ENCODE measurements at regions not wholly inside any gene's neighbourhood (a gene's known extent, or its start where the extent isn't known, plus 50 kb on each side); places are given as distances from the start of the nearest gene placed in this dataset.

DNA sequence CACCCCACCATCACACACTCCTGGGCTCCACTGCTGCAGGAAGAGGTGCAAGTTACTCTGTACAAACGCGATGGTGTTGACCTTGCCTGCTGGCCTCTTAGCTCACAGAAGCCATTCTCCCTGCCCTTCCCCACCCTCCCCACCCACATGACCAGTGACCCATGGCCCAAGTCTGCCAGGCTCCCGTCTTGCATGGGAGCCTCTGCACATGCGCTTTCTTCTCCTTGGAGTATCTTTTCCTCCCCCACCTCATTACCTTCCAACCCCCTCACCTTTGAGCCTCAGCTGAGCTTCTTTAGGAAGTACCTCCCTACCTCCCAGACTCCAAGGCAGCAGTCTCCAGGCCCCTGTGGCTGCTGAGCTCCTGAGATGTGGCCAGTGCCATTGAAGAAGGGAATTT, 337.7 kb upstream of the ZNF32 start:
- DNase-seq = no peak

GRCh38 chr10:43985941-43986340, 337.3 kb upstream of the ZNF32 start:
- no peaks in the 10 kb centered on the region for H3K27me3 ChIP-seq (replicated peaks in 1 of 7)
- WGBS, 5 donors = 88 to 96% (median 92%) methylated on average over 5 of the region's 5 CpGs
- intact Hi-C loops (cut with DNase I; ENCODE audit: low total_unique reads) = no loop called here
- H3K4me3 ChIP-seq = no peak overlapping the region
- no peaks in the 10 kb centered on the region for H3K36me3 ChIP-seq
- H3K4me1 ChIP-seq = peaks cover 0 to 5% (median 2%) of the 10 kb centered on the region in 6 donors
- TF ChIP-seq POLR2AphosphoS5 (IDR thresholded peaks at IDR 0.05) (no peak), POLR2A (IDR thresholded peaks at IDR 0.05) (no peak)
- TF ChIP-seq, protein P1, sequence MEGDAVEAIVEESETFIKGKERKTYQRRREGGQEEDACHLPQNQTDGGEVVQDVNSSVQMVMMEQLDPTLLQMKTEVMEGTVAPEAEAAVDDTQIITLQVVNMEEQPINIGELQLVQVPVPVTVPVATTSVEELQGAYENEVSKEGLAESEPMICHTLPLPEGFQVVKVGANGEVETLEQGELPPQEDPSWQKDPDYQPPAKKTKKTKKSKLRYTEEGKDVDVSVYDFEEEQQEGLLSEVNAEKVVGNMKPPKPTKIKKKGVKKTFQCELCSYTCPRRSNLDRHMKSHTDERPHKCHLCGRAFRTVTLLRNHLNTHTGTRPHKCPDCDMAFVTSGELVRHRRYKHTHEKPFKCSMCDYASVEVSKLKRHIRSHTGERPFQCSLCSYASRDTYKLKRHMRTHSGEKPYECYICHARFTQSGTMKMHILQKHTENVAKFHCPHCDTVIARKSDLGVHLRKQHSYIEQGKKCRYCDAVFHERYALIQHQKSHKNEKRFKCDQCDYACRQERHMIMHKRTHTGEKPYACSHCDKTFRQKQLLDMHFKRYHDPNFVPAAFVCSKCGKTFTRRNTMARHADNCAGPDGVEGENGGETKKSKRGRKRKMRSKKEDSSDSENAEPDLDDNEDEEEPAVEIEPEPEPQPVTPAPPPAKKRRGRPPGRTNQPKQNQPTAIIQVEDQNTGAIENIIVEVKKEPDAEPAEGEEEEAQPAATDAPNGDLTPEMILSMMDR (IDR thresholded peaks at IDR 0.05 in 8 of 11, conservative IDR thresholded peaks at IDR 0.05 in 3 of 11) = no peak
- no peak for DNase-seq
- H3K27ac ChIP-seq = no peak overlapping the region
- H3K9me3 ChIP-seq = peaks cover 0 to 6% (median 0%) of the 10 kb centered on the region in 8 donors

More for the DNA sequence above, 337.7 kb upstream of the ZNF32 start:
- Histone ChIP-seq H3K27me3 (replicated peaks in 1 of 7) (no peaks in the 10 kb centered on the region), H3K9me3 (peaks cover 0 to 6% (median 0%) of the 10 kb centered on the region in 8 donors), H3K36me3 (no peaks in the 10 kb centered on the region), H3K4me1 (peaks cover 0 to under 1% (median 0%) of the 10 kb centered on the region in 6 donors), H3K4me3 (no peak overlapping the region), H3K27ac (no peak overlapping the region)
- intact Hi-C loops (cut with DNase I; ENCODE audit: low total_unique reads) = no loop called here
- TF ChIP-seq, protein P1 (IDR thresholded peaks at IDR 0.05 in 8 of 11, conservative IDR thresholded peaks at IDR 0.05 in 3 of 11) = no peak
- no peak for TF ChIP-seq POLR2A (IDR thresholded peaks at IDR 0.05)
- no peak for TF ChIP-seq POLR2AphosphoS5 (IDR thresholded peaks at IDR 0.05)
- WGBS, 5 donors = 77 to 90% (median 85%) methylated on average over 4 of the region's 4 CpGs

DNA sequence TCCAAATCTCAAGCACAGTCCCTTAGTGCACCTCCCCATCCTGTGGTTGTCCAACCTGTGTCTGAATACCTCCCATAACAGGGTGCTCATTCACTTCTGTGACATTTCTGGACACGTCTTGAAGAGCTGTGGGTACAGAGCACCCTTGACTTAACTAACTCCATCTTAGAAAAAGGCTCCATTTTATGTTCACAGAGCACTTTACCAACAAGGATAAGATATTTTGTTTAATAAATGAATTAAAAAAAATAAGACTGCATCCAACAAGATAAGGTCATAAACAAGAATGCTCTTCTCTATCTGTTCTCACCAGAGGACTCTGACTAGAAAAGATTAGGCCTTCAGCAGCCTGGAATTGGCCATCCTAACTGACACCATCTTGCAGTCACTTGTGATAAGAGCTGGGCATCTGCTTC, 335.2 kb upstream of the ZNF32 start:
- WGBS, 5 donors = 79 to 91% (median 84%) methylated on average over 1 of the region's 1 CpG
- no peak for DNase-seq
- H3K9me3 ChIP-seq = peaks cover 0 to 6% (median 0%) of the 10 kb centered on the region in 8 donors
- H3K4me3 ChIP-seq = no peak overlapping the region
- intact Hi-C loops (cut with DNase I; ENCODE audit: low total_unique reads) = no loop called here
- TF ChIP-seq POLR2A (IDR thresholded peaks at IDR 0.05) = no peak
- TF ChIP-seq, protein P1 (IDR thresholded peaks at IDR 0.05 in 8 of 11, conservative IDR thresholded peaks at IDR 0.05 in 3 of 11) = no peak
- TF ChIP-seq POLR2AphosphoS5 (IDR thresholded peaks at IDR 0.05) = no peak
- H3K36me3 ChIP-seq = no peaks in the 10 kb centered on the region
- H3K27ac ChIP-seq = no peak overlapping the region
- peaks cover 0 to 23% (median 10%) of the 10 kb centered on the region in 6 donors for H3K4me1 ChIP-seq
- no peaks in the 10 kb centered on the region for H3K27me3 ChIP-seq (replicated peaks in 1 of 7)

DNA sequence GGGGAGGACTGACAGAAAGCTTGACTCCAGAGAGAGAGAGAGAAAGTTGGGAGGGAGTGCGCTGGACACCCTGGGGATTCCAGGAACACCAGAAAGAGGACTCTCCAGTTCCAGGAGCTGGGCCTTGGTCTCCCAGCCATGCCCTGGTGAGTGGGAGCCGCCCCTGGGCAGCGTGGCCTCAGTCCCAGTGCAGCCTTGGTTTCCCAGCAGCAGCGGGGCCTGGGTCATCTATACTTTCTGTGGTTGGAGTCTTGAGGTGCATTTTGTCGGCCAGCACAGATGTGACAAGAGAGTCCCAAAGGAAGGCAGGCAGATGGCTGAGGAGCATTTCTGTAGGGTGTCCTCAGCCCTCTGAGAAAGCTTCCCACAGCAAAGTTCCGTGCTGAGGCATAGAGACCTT, 334.7 kb upstream of the ZNF32 start:
- no peak overlapping the region for H3K4me3 ChIP-seq
- intact Hi-C loops (cut with DNase I; ENCODE audit: low total_unique reads) = no loop called here
- H3K27ac ChIP-seq = no peak overlapping the region
- peaks cover 0 to 6% (median 0%) of the 10 kb centered on the region in 8 donors for H3K9me3 ChIP-seq
- H3K36me3 ChIP-seq = no peaks in the 10 kb centered on the region
- no peaks in the 10 kb centered on the region for H3K27me3 ChIP-seq (replicated peaks in 1 of 7)
- WGBS, 5 donors = 77 to 94% (median 90%) methylated on average over 6 of the region's 6 CpGs
- no peak for DNase-seq
- TF ChIP-seq POLR2A (IDR thresholded peaks at IDR 0.05) (no peak), POLR2AphosphoS5 (IDR thresholded peaks at IDR 0.05) (no peak)
- TF ChIP-seq, protein P1 (IDR thresholded peaks at IDR 0.05 in 8 of 11, conservative IDR thresholded peaks at IDR 0.05 in 3 of 11) = no peak
- H3K4me1 ChIP-seq = peaks cover 0 to 28% (median 10%) of the 10 kb centered on the region in 6 donors
